OCI-LY1 (cell line): ENCODE measurements at regions not wholly inside any gene's neighbourhood (a gene's known extent, or its start where the extent isn't known, plus 50 kb on each side); places are given as distances from the start of the nearest gene placed in this dataset.

Experiments used
- H2AFZ ChIP-seq: fragments of 200-600 bp; sonication (generic), shearing (Covaris generic); 2 replicates; pipeline ENCODE4 v1.6.0; 2014; ENCODE audit warnings: antibody characterized with exemption, mild to moderate bottlenecking, low read length
- H3F3A ChIP-seq: fragments of 200-600 bp; sonication (generic), shearing (Covaris generic); 2 replicates; pipeline ENCODE4 v1.6.0; 2014; ENCODE audit warnings: mild to moderate bottlenecking, antibody characterized with exemption, low read length, moderate library complexity; ENCODE audit not compliant: insufficient read depth
- H3K27ac ChIP-seq: fragments of 200-600 bp; sonication (generic); 2 replicates; pipeline ENCODE4 v1.5.1; 2014; ENCODE audit warnings: low read length, mixed run types, mild to moderate bottlenecking, low read depth; ENCODE audit not compliant: poor library complexity, severe bottlenecking
- H3K27me3 ChIP-seq: fragments of 200-600 bp; sonication (generic); 2 replicates; pipeline ENCODE4 v1.6.0; 2014; ENCODE audit warnings: antibody characterized with exemption, mild to moderate bottlenecking, low read length, moderate library complexity; ENCODE audit not compliant: insufficient read depth
- H3K36me3 ChIP-seq: fragments of 200-600 bp; sonication (generic); 2 replicates; pipeline ENCODE4 v1.6.1; 2014; ENCODE audit warnings: mild to moderate bottlenecking, antibody characterized with exemption, low read length, moderate library complexity, mixed read lengths; ENCODE audit not compliant: insufficient read depth
- H3K4me1 ChIP-seq: fragments of 200-600 bp; sonication (generic); 2 replicates; pipeline ENCODE4 v1.5.1; 2014; ENCODE audit warnings: mild to moderate bottlenecking, low read length, moderate library complexity; ENCODE audit not compliant: insufficient read depth, severe bottlenecking
- H3K4me2 ChIP-seq: fragments of 200-600 bp; sonication (generic), shearing (Covaris generic); 2 replicates; pipeline ENCODE4 v1.6.1; 2014; ENCODE audit warnings: low read length
- H3K4me3 ChIP-seq: fragments of 200-600 bp; sonication (generic); 2 replicates; pipeline ENCODE4 v1.5.1; 2014; ENCODE audit warnings: low read length, low read depth, mild to moderate bottlenecking, mixed read lengths; ENCODE audit not compliant: poor library complexity, severe bottlenecking
- H3K79me2 ChIP-seq: fragments of 200-600 bp; shearing (Covaris generic); 2 replicates; pipeline ENCODE4 v1.6.1; 2016; ENCODE audit warnings: mixed run types, low read length, mixed read lengths; ENCODE audit not compliant: insufficient read depth
- H3K9ac ChIP-seq: fragments of 200-600 bp; sonication (generic), shearing (Covaris generic); 2 replicates; pipeline ENCODE4 v1.6.1; 2014; ENCODE audit warnings: mild to moderate bottlenecking, low read length, mixed read lengths
- H3K9me2 ChIP-seq: fragments of 200-600 bp; sonication (generic), shearing (Covaris generic); 2 replicates; pipeline ENCODE4 v1.6.1; 2014; ENCODE audit warnings: low read depth, mild to moderate bottlenecking, low read length, mixed read lengths
- H3K9me3 ChIP-seq: fragments of 200-600 bp; shearing (Covaris generic); 2 replicates; pipeline ENCODE4 v1.6.1; 2014; ENCODE audit warnings: low read length, mixed read lengths
- H4K20me1 ChIP-seq: fragments of 200-600 bp; sonication (generic), shearing (Covaris generic); 2 replicates; pipeline ENCODE4 v1.6.0; 2016; ENCODE audit warnings: mild to moderate bottlenecking, low read length; ENCODE audit not compliant: insufficient read depth
- EZH2 ChIP-seq: fragments of 200-600 bp; sonication (generic), shearing (Covaris generic); IDR thresholded peaks from 2 replicates; pipeline ENCODE4 v1.8.0; 2017; ENCODE audit warnings: borderline replicate concordance, mixed run types, mild to moderate bottlenecking, antibody characterized with exemption, low read length, moderate library complexity, mixed read lengths
- TF ChIP-seq, protein P1 (sequence below): fragments of 200-600 bp; sonication (generic), shearing (Covaris generic); IDR thresholded peaks from 2 replicates; pipeline ENCODE4 v1.5.1; 2017; ENCODE audit warnings: mild to moderate bottlenecking, antibody characterized with exemption, low read length, moderate library complexity, mixed read lengths

DNA sequence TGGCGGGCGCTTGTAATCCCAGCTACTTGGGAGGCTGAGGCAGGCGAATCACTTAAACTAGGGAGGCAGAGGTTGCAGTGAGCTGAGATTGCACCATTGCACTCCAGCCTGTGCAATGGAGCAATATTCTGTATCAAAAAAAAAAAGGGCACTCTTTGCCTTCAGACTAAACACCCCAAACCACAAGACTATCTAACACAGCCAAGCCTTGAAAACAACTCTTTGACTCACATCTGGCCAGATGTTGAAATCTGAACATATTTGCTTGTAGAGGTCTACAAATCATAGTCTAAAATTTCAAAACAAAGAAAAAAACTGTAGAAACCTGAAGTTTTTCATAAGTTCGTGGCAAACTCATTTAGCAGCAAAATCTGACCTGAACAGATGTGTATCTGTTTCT lies 94.9 kb downstream of the FAM161A start:
- H3K4me3 ChIP-seq = no peak overlapping the region
- H3K4me1 ChIP-seq = no peaks in the 10 kb centered on the region
- H3K27me3 ChIP-seq = no peaks in the 10 kb centered on the region
- no peak overlapping the region for H3K27ac ChIP-seq
- H3K9me2 ChIP-seq = no peaks in the 10 kb centered on the region
- H3K36me3 ChIP-seq = no peaks in the 10 kb centered on the region
- H3F3A ChIP-seq = no peaks in the 10 kb centered on the region
- H3K79me2 ChIP-seq = no peaks in the 10 kb centered on the region
- H3K9ac ChIP-seq = no peak overlapping the region
- no peak overlapping the region for H3K4me2 ChIP-seq
- no peak overlapping the region for H2AFZ ChIP-seq
- no peaks in the 10 kb centered on the region for H3K9me3 ChIP-seq
- TF ChIP-seq, protein P1, sequence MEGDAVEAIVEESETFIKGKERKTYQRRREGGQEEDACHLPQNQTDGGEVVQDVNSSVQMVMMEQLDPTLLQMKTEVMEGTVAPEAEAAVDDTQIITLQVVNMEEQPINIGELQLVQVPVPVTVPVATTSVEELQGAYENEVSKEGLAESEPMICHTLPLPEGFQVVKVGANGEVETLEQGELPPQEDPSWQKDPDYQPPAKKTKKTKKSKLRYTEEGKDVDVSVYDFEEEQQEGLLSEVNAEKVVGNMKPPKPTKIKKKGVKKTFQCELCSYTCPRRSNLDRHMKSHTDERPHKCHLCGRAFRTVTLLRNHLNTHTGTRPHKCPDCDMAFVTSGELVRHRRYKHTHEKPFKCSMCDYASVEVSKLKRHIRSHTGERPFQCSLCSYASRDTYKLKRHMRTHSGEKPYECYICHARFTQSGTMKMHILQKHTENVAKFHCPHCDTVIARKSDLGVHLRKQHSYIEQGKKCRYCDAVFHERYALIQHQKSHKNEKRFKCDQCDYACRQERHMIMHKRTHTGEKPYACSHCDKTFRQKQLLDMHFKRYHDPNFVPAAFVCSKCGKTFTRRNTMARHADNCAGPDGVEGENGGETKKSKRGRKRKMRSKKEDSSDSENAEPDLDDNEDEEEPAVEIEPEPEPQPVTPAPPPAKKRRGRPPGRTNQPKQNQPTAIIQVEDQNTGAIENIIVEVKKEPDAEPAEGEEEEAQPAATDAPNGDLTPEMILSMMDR = no peak
- TF ChIP-seq EZH2 = no peak
- H4K20me1 ChIP-seq = no peaks in the 10 kb centered on the region

DNA sequence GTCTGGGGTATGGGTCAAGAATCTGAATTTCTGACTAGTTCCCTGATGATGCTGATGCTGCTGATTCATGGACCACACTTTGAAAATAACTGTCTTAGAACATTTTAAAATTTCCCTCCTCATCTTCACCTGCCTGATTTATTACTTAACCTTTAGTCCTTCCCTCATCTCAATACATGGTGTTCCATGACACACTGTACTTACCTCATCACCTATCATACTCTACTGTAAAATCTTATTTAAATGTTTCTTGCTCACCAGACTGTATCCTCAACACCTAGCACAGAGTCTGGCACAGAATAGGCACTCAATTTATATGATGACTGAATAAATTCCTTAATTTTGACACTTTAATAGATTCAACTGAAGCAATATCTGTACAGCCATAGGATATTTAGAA lies 95.7 kb downstream of the FAM161A start:
- Histone ChIP-seq H3K4me1 (no peaks in the 10 kb centered on the region), H3K9ac (no peak overlapping the region), H4K20me1 (no peaks in the 10 kb centered on the region), H3K4me2 (no peak overlapping the region), H3K79me2 (no peaks in the 10 kb centered on the region), H2AFZ (no peak overlapping the region), H3K36me3 (no peaks in the 10 kb centered on the region), H3K4me3 (no peak overlapping the region), H3F3A (no peaks in the 10 kb centered on the region), H3K9me2 (no peaks in the 10 kb centered on the region), H3K27me3 (no peaks in the 10 kb centered on the region), H3K9me3 (peaks cover 5% of the 10 kb centered on the region; the same call in 1 of the 2 replicates), H3K27ac (no peak overlapping the region)
- no peak for TF ChIP-seq EZH2
- TF ChIP-seq, protein P1 = no peak

DNA sequence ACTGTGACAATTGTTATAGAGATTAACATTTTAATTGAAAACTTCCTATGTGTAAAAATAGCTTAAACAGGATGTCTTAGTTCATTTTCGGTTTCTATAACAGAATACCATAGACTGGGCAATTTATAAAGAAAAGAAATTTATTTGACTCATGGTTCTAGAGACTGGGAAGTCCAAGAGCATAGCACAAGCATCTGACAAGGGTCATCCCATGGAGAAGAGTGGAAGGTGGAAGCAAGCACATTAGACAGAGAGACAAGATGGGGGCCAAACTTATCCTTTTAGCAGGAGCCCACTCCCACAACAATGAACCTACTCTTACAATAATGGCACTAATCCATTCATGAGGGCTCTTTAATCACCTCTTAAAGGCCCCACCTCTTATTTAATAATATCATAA lies 100.3 kb downstream of the FAM161A start:
- Histone ChIP-seq H3K27me3 (peaks cover 4% of the 10 kb centered on the region; the same call in 1 of the 2 replicates), H3K4me2 (no peak overlapping the region), H3K27ac (no peak overlapping the region), H3K36me3 (no peaks in the 10 kb centered on the region), H3F3A (no peaks in the 10 kb centered on the region), H3K4me1 (no peaks in the 10 kb centered on the region), H3K9me3 (peaks cover 5% of the 10 kb centered on the region; the same call in 1 of the 2 replicates), H3K4me3 (no peak overlapping the region), H3K79me2 (no peaks in the 10 kb centered on the region), H4K20me1 (no peaks in the 10 kb centered on the region), H3K9me2 (no peaks in the 10 kb centered on the region), H2AFZ (no peak overlapping the region), H3K9ac (no peak overlapping the region)
- TF ChIP-seq, protein P1 = no peak
- no peak for TF ChIP-seq EZH2
